ENCODE measurements at regions not wholly inside any gene's neighbourhood (a gene's known extent, or its start where the extent isn't known, plus 50 kb on each side); places are given as distances from the start of the nearest gene placed in this dataset.

- Mint-ChIP-seq H3K27ac (no peak overlapping the region), H3K9me3 (no peaks in the 10 kb centered on the region), H3K4me3 (no peak overlapping the region), H3K27me3 (peaks cover 28 to 31% of the 10 kb centered on the region in 2 donors), H3K4me1 (ENCODE audit: low read depth in 2 of 2) (no peaks in the 10 kb centered on the region), H3K36me3 (no peaks in the 10 kb centered on the region)
- no peak for DNase-seq (ENCODE audit: low spot score)
- no peak for ATAC-seq
Measured at GRCh38 chr3:127461286-127461910, 129.1 kb downstream of the TPRA1 start.

- no peak for ATAC-seq
- Mint-ChIP-seq H3K36me3 (no peaks in the 10 kb centered on the region), H3K4me3 (no peak overlapping the region), H3K27me3 (peaks cover 37 to 40% of the 10 kb centered on the region in 2 donors), H3K9me3 (no peaks in the 10 kb centered on the region), H3K27ac (no peak overlapping the region), H3K4me1 (ENCODE audit: low read depth in 2 of 2) (peaks cover 0 to 7% of the 10 kb centered on the region in 2 donors)
- peak; percentile 13 for DNase-seq (ENCODE audit: low spot score)
Measured at GRCh38 chr3:127459891-127460290, 130.6 kb downstream of the TPRA1 start.

- H3K36me3 Mint-ChIP-seq: no peaks in the 10 kb centered on the region
- no peak overlapping the region for H3K27ac Mint-ChIP-seq
- H3K27me3 Mint-ChIP-seq: peaks cover 47 to 48% of the 10 kb centered on the region in 2 donors
- ATAC-seq (no peak), DNase-seq (ENCODE audit: low spot score) (peak; percentile 34)
- H3K4me1 Mint-ChIP-seq (ENCODE audit: low read depth in 2 of 2): peaks cover 0 to 7% of the 10 kb centered on the region in 2 donors
- H3K4me3 Mint-ChIP-seq: no peak overlapping the region
- no peaks in the 10 kb centered on the region for H3K9me3 Mint-ChIP-seq
Measured at GRCh38 chr3:127458696-127459604, 131.6 kb downstream of the TPRA1 start.

- peaks cover 53 to 57% of the 10 kb centered on the region in 2 donors for H3K27me3 Mint-ChIP-seq
- ATAC-seq (no peak), DNase-seq (ENCODE audit: low spot score) (peak; percentile 38)
- H3K4me3 Mint-ChIP-seq: no peak overlapping the region
- no peaks in the 10 kb centered on the region for H3K36me3 Mint-ChIP-seq
- H3K4me1 Mint-ChIP-seq (ENCODE audit: low read depth in 2 of 2): peaks cover 0 to 7% of the 10 kb centered on the region in 2 donors
- H3K27ac Mint-ChIP-seq: no peak overlapping the region
- no peaks in the 10 kb centered on the region for H3K9me3 Mint-ChIP-seq
Measured at GRCh38 chr3:127457546-127458145, 132.9 kb downstream of the TPRA1 start.

- Mint-ChIP-seq H3K36me3 (no peaks in the 10 kb centered on the region), H3K27me3 (peaks cover 55 to 62% of the 10 kb centered on the region in 2 donors), H3K4me1 (ENCODE audit: low read depth in 2 of 2) (peaks cover 0 to 7% of the 10 kb centered on the region in 2 donors), H3K9me3 (no peaks in the 10 kb centered on the region), H3K4me3 (no peak overlapping the region), H3K27ac (no peak overlapping the region)
- DNase-seq (ENCODE audit: low spot score): peak; percentile 40
- ATAC-seq: no peak
Measured at GRCh38 chr3:127457094-127457475, 133.4 kb downstream of the TPRA1 start.

GRCh38 chr3:127456471-127457093 is 134.0 kb downstream of the TPRA1 start:
- Mint-ChIP-seq H3K27ac (no peak overlapping the region), H3K4me1 (ENCODE audit: low read depth in 2 of 2) (peaks cover 0 to 7% of the 10 kb centered on the region in 2 donors), H3K4me3 (no peak overlapping the region), H3K36me3 (no peaks in the 10 kb centered on the region), H3K27me3 (peaks cover 55 to 67% of the 10 kb centered on the region in 2 donors), H3K9me3 (no peaks in the 10 kb centered on the region)
- no peak for ATAC-seq
- DNase-seq (ENCODE audit: low spot score): peak; percentile 47

GRCh38 chr3:127455541-127456450 is 134.7 kb downstream of the TPRA1 start:
- DNase-seq (ENCODE audit: low spot score): peak; percentile 58
- Mint-ChIP-seq H3K27ac (no peak overlapping the region), H3K4me3 (no peak overlapping the region), H3K4me1 (ENCODE audit: low read depth in 2 of 2) (peaks cover 0 to 7% of the 10 kb centered on the region in 2 donors), H3K36me3 (no peaks in the 10 kb centered on the region), H3K27me3 (peaks cover 55 to 68% of the 10 kb centered on the region in 2 donors), H3K9me3 (no peaks in the 10 kb centered on the region)
- peak; percentile 70 to 78 for ATAC-seq

- DNase-seq (ENCODE audit: low spot score): peak; percentile 29
- Mint-ChIP-seq H3K9me3 (no peaks in the 10 kb centered on the region), H3K4me1 (ENCODE audit: low read depth in 2 of 2) (peaks cover 0 to 7% of the 10 kb centered on the region in 2 donors), H3K27me3 (peaks cover 52 to 66% of the 10 kb centered on the region in 2 donors), H3K4me3 (no peak overlapping the region), H3K27ac (no peak overlapping the region), H3K36me3 (no peaks in the 10 kb centered on the region)
- no peak for ATAC-seq
Measured at GRCh38 chr3:127454968-127455367, 135.6 kb downstream of the TPRA1 start.

GRCh38 chr3:127454051-127454450 is 136.5 kb downstream of the TPRA1 start:
- Mint-ChIP-seq H3K4me1 (ENCODE audit: low read depth in 2 of 2) (peaks cover 0 to 7% of the 10 kb centered on the region in 2 donors), H3K27ac (no peak overlapping the region), H3K4me3 (no peak overlapping the region), H3K9me3 (no peaks in the 10 kb centered on the region), H3K27me3 (peaks cover 46 to 74% of the 10 kb centered on the region in 2 donors), H3K36me3 (no peaks in the 10 kb centered on the region)
- no peak for ATAC-seq
- DNase-seq (ENCODE audit: low spot score): peak; percentile 22

GRCh38 chr3:127452321-127452821 is 138.2 kb downstream of the TPRA1 start:
- Mint-ChIP-seq H3K4me1 (ENCODE audit: low read depth in 2 of 2) (peaks cover 0 to 7% of the 10 kb centered on the region in 2 donors), H3K27ac (no peak overlapping the region), H3K27me3 (peaks cover 38 to 65% of the 10 kb centered on the region in 2 donors), H3K36me3 (no peaks in the 10 kb centered on the region), H3K9me3 (no peaks in the 10 kb centered on the region), H3K4me3 (no peak overlapping the region)
- no peak for ATAC-seq
- DNase-seq (ENCODE audit: low spot score): peak; percentile 59

GRCh38 chr3:127451321-127451720 is 139.2 kb downstream of the TPRA1 start:
- Mint-ChIP-seq H3K27ac (no peak overlapping the region), H3K9me3 (no peaks in the 10 kb centered on the region), H3K4me1 (ENCODE audit: low read depth in 2 of 2) (peaks cover 0 to 7% of the 10 kb centered on the region in 2 donors), H3K36me3 (no peaks in the 10 kb centered on the region), H3K27me3 (peaks cover 32 to 55% of the 10 kb centered on the region in 2 donors), H3K4me3 (no peak overlapping the region)
- no peak for DNase-seq (ENCODE audit: low spot score)
- ATAC-seq: no peak

- Mint-ChIP-seq H3K36me3 (no peaks in the 10 kb centered on the region), H3K27me3 (peaks cover 29 to 50% of the 10 kb centered on the region in 2 donors), H3K4me3 (no peak overlapping the region)
Measured at GRCh38 chr3:127450331-127450730, 140.2 kb downstream of the TPRA1 start.

More at GRCh38 chr3:127450331-127450730, 140.2 kb downstream of the TPRA1 start:
- no peak for ATAC-seq
- Mint-ChIP-seq H3K27ac (no peak overlapping the region), H3K9me3 (no peaks in the 10 kb centered on the region), H3K4me1 (ENCODE audit: low read depth in 2 of 2) (peaks cover 0 to 3% of the 10 kb centered on the region in 2 donors)
- DNase-seq (ENCODE audit: low spot score): peak; percentile 39

Data from natural killer cell treated with Interleukin-12 subunit alpha and Interleukin-12 subunit beta and Interleukin-15 and Interleukin-18, amount 100 ng/mL, for 72 hours (primary cell).